Spleen (tissue), 11 donors: ENCODE measurements at regions not wholly inside any gene's neighbourhood (a gene's known extent, or its start where the extent isn't known, plus 50 kb on each side); places are given as distances from the start of the nearest gene placed in this dataset.

Experiments used
- DNase-seq: peaks from one replicate; pipeline ENCODE4 v3.0.0-alpha.2; 2020
- H3K27ac ChIP-seq, 8 donors: fragments of 200-600 bp; sonication (generic) in 7 of 8; 1 replicate in 4 of 8; 2 replicates in 4 of 8; pipeline versions ENCODE4 v1.5.0 to v1.8.0; 2016 to 2021; ENCODE audit warnings: inconsistent platforms in 4 of 8, mild to moderate bottlenecking in 4 of 8, moderate library complexity in 1 of 8
- H3K27me3 ChIP-seq, 7 donors: fragments of 200-600 bp; sonication (generic) in 6 of 7; replicated peaks in 1 of 7; 1 replicate in 4 of 7; 2 replicates in 3 of 7; pipeline versions ENCODE4 v1.5.0 to v1.8.0; 2016 to 2021; ENCODE audit warnings: inconsistent platforms in 3 of 7, mild to moderate bottlenecking in 1 of 7
- H3K36me3 ChIP-seq, 6 donors: fragments of 200-600 bp; sonication (generic) in 5 of 6; 1 replicate in 4 of 6; 2 replicates in 2 of 6; pipeline versions ENCODE4 v1.5.0 to v1.8.0; 2016 to 2021; ENCODE audit warnings: inconsistent platforms in 2 of 6
- H3K4me1 ChIP-seq, 6 donors: fragments of 200-600 bp; sonication (generic) in 5 of 6; 1 replicate in 3 of 6; 2 replicates in 3 of 6; pipeline versions ENCODE4 v1.5.0 to v1.8.0; 2016 to 2021; ENCODE audit warnings: inconsistent platforms in 3 of 6
- H3K4me3 ChIP-seq, 8 donors: fragments of 200-600 bp; sonication (generic) in 7 of 8; 1 replicate in 4 of 8; 2 replicates in 4 of 8; pipeline versions ENCODE4 v1.5.0 to v1.8.0; 2016 to 2021; ENCODE audit warnings: inconsistent platforms in 4 of 8, mild to moderate bottlenecking in 4 of 8, moderate library complexity in 2 of 8
- H3K9me3 ChIP-seq, 8 donors: fragments of 200-600 bp; sonication (generic) in 7 of 8; 1 replicate in 4 of 8; 2 replicates in 4 of 8; pipeline versions ENCODE4 v1.5.0 to v1.8.0; 2016 to 2021; ENCODE audit warnings: inconsistent platforms in 4 of 8
- POLR2A ChIP-seq, 3 donors: fragments of 450-650 bp; IDR thresholded peaks; one replicate each; pipeline ENCODE4 v1.5.1; 2017; ENCODE audit warnings: antibody characterized with exemption in 3 of 3, mild to moderate bottlenecking in 1 of 3
- POLR2AphosphoS5 ChIP-seq, 3 donors: sonication (generic); formaldehyde crosslinking; IDR thresholded peaks; one replicate each; pipeline ENCODE4 v1.5.1; 2017; ENCODE audit warnings: antibody characterized with exemption in 3 of 3
- WGBS, 5 donors: extraction: QIAGEN DNeasy Blood & Tissue Kit in 3 of 5; methylation state at CpG; one replicate each; pipeline versions ENCODE4 v1.1.5 to v1.1.7; 2013 to 2018; 5-methylcytosine and 5-hydroxymethylcytosine counted together
- intact Hi-C: fragments of 100-400 bp; cut with DNase I; formaldehyde crosslinking; loops from one replicate; pipeline ENCODE4 v1.15.0; 2023; ENCODE audit warnings: low total_unique reads
- TF ChIP-seq, protein P1 (sequence below), 11 experiments: fragments of 200-600 bp in 7 of 11; fragments of 450-650 bp in 4 of 11; sonication (generic) in 4 of 11; IDR thresholded peaks in 8 of 11; conservative IDR thresholded peaks in 3 of 11; 1 replicate in 7 of 11; 2 replicates in 4 of 11; pipeline versions ENCODE4 v1.4.0 to v1.8.0; 2016 to 2021; ENCODE audit warnings: antibody characterized with exemption in 11 of 11, inconsistent platforms in 4 of 11, mild to moderate bottlenecking in 1 of 11
- donor health status: healthy with polysubstance abuse.
- donor health status: DM: no; HTN: no; CAD: no; lungs with moderate emphysema.
- donor health status: DM: no; HTN: no; CAD: no.
- donor health status: Bipolar disorder and iron deficiency.
- donor health status: healthy.
- donor health status: DM: no; HTN: no; CAD: no.
- donor health status: DM: yes; HTN: yes; CAD: no.

DNA sequence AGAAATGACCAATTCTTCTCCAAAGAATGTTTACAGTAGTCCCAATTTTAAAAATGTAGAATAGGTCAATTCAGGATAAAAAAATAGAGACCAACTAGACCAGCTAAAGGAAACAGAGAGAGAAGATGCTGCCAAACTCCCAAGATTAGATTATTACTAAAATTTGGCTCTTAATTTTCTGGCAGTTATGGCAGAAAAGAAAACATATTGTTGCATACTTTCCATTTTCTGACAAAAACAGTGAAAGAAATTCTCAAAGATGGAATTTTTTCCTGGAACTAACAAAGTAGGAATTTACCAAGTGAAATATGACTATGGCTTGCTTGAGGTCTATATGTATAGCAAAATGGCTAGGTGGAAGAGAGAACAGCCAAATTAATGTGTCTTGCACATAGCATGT is 138.3 kb upstream of the STK17B start:
- TF ChIP-seq POLR2A (IDR thresholded peaks at IDR 0.05) (no peak), POLR2AphosphoS5 (IDR thresholded peaks at IDR 0.05) (no peak)
- TF ChIP-seq, protein P1, sequence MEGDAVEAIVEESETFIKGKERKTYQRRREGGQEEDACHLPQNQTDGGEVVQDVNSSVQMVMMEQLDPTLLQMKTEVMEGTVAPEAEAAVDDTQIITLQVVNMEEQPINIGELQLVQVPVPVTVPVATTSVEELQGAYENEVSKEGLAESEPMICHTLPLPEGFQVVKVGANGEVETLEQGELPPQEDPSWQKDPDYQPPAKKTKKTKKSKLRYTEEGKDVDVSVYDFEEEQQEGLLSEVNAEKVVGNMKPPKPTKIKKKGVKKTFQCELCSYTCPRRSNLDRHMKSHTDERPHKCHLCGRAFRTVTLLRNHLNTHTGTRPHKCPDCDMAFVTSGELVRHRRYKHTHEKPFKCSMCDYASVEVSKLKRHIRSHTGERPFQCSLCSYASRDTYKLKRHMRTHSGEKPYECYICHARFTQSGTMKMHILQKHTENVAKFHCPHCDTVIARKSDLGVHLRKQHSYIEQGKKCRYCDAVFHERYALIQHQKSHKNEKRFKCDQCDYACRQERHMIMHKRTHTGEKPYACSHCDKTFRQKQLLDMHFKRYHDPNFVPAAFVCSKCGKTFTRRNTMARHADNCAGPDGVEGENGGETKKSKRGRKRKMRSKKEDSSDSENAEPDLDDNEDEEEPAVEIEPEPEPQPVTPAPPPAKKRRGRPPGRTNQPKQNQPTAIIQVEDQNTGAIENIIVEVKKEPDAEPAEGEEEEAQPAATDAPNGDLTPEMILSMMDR (IDR thresholded peaks at IDR 0.05 in 8 of 11, conservative IDR thresholded peaks at IDR 0.05 in 3 of 11), result no peak
- Histone ChIP-seq H3K4me1 (no peaks in the 10 kb centered on the region), H3K27me3 (no peaks in the 10 kb centered on the region), H3K9me3 (no peaks in the 10 kb centered on the region), H3K27ac (no peak overlapping the region), H3K36me3 (peaks cover 0 to 24% (median 0%) of the 10 kb centered on the region in 6 donors), H3K4me3 (no peak overlapping the region)
- DNase-seq, result no peak
- intact Hi-C loops, result no loop called here

DNA sequence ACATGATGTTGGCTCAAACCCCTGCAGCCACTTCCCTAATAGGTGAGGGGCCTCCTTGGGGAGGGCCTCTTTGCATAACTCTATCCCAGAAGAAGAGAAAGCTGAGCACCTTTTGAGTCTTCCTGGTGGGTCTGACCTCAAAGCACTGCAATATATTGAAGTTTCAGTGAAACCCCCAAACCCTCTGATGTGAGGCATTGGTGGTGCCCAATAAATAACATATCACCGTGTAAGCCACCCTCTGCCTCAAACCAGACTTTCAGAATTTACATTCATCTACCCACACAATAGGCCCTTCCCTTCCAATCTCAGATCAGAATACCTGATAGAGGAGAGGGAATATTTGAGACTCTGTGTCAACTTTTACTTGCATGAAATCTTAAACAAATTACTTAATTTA is 142.8 kb upstream of the STK17B start:
- DNase-seq, result no peak
- TF ChIP-seq POLR2A (IDR thresholded peaks at IDR 0.05) (no peak), POLR2AphosphoS5 (IDR thresholded peaks at IDR 0.05) (no peak)
- TF ChIP-seq, protein P1 (IDR thresholded peaks at IDR 0.05 in 8 of 11, conservative IDR thresholded peaks at IDR 0.05 in 3 of 11), result no peak
- Histone ChIP-seq H3K4me3 (no peak overlapping the region), H3K4me1 (no peaks in the 10 kb centered on the region), H3K27ac (no peak overlapping the region), H3K9me3 (no peaks in the 10 kb centered on the region), H3K27me3 (no peaks in the 10 kb centered on the region), H3K36me3 (peaks cover 0 to 44% (median 0%) of the 10 kb centered on the region in 6 donors)
- intact Hi-C loops, result no loop called here
- WGBS, 5 donors, result 58 to 75% (median 72%) methylated on average over 1 of the region's 1 CpG

DNA sequence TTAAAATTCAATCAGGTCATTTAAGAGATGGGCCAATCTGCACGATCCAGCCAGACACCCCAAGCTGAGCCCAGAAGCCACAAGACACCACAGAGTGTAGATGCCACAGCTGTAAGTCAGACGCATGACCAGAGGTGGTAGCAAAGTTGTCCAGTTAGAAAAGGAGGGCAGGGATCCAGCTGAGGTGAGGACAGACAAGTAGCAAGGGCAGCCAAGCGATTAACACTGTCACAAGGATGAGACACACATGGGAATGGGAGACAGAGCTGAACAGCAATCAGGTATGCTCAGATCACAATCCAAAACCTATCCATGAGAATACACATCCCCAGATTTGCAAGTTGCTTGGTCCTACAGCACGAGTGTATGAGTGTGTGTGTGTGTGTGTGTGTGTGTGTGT is 143.4 kb upstream of the STK17B start:
- 84 to 88% (median 88%) methylated on average over 4 of the region's 4 CpGs for WGBS, 5 donors
- Histone ChIP-seq H3K27ac (no peak overlapping the region), H3K9me3 (no peaks in the 10 kb centered on the region), H3K4me3 (no peak overlapping the region), H3K27me3 (no peaks in the 10 kb centered on the region), H3K36me3 (peaks cover 0 to 50% (median 0%) of the 10 kb centered on the region in 6 donors), H3K4me1 (no peaks in the 10 kb centered on the region)
- DNase-seq, result no peak
- TF ChIP-seq POLR2AphosphoS5 (IDR thresholded peaks at IDR 0.05) (no peak), POLR2A (IDR thresholded peaks at IDR 0.05) (no peak)
- TF ChIP-seq, protein P1 (IDR thresholded peaks at IDR 0.05 in 8 of 11, conservative IDR thresholded peaks at IDR 0.05 in 3 of 11), result no peak
- intact Hi-C loops, result no loop called here

DNA sequence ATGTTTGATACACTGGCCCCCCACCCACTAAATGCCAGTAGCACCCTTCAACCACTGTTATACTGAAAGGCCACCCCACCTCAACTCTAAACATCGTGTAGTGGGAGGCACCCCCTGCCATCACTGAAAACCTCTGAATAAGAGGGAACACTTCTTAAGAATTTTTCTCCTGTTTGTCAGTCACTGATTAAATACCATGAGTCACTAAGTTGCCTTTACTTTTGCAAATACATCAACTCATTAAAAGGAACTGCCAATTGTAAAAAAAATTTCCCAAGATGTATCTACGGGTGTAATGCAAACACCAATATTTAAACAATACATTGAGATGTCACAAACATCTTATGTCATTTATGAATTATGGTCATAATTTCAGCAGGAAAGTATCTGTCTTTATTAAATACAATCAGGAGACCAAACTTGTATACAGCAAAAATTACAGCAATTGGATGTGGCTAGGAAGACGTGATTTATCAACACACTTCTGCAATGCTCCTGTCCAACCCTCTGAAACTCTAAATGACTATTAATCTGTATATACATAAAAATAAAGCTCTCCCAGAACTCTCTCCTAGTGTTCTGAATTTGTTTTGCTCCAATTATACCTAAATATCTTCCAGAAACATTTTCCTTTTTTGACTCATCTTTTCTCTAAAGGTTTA is 144.1 kb upstream of the STK17B start:
- TF ChIP-seq POLR2A (IDR thresholded peaks at IDR 0.05) (no peak), POLR2AphosphoS5 (IDR thresholded peaks at IDR 0.05) (no peak)
- TF ChIP-seq, protein P1 (IDR thresholded peaks at IDR 0.05 in 8 of 11, conservative IDR thresholded peaks at IDR 0.05 in 3 of 11), result no peak
- Histone ChIP-seq H3K27ac (no peak overlapping the region), H3K9me3 (no peaks in the 10 kb centered on the region), H3K4me3 (no peak overlapping the region), H3K27me3 (no peaks in the 10 kb centered on the region), H3K4me1 (no peaks in the 10 kb centered on the region), H3K36me3 (peaks cover 0 to 53% (median 0%) of the 10 kb centered on the region in 6 donors)
- no peak for DNase-seq
- intact Hi-C loops, result no loop called here
- 83 to 88% (median 87%) methylated on average over 3 of the region's 3 CpGs for WGBS, 5 donors
